ENCODE measurements at regions not wholly inside any gene's neighbourhood (a gene's known extent, or its start where the extent isn't known, plus 50 kb on each side); places are given as distances from the start of the nearest gene placed in this dataset.

- TF ChIP-seq, protein P1, sequence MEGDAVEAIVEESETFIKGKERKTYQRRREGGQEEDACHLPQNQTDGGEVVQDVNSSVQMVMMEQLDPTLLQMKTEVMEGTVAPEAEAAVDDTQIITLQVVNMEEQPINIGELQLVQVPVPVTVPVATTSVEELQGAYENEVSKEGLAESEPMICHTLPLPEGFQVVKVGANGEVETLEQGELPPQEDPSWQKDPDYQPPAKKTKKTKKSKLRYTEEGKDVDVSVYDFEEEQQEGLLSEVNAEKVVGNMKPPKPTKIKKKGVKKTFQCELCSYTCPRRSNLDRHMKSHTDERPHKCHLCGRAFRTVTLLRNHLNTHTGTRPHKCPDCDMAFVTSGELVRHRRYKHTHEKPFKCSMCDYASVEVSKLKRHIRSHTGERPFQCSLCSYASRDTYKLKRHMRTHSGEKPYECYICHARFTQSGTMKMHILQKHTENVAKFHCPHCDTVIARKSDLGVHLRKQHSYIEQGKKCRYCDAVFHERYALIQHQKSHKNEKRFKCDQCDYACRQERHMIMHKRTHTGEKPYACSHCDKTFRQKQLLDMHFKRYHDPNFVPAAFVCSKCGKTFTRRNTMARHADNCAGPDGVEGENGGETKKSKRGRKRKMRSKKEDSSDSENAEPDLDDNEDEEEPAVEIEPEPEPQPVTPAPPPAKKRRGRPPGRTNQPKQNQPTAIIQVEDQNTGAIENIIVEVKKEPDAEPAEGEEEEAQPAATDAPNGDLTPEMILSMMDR (IDR thresholded peaks at IDR 0.05; ENCODE audit: unreplicated experiment), result no peak
- Mint-ChIP-seq H3K4me1 (ENCODE audit: low read depth, unreplicated experiment) (peaks cover 16% of the 10 kb centered on the region), H3K27ac (ENCODE audit: unreplicated experiment) (no peak overlapping the region), H3K9me3 (ENCODE audit: low read depth, unreplicated experiment) (no peaks in the 10 kb centered on the region), H3K36me3 (ENCODE audit: insufficient read depth, unreplicated experiment) (no peaks in the 10 kb centered on the region), H3K27me3 (ENCODE audit: unreplicated experiment) (peaks cover 45% of the 10 kb centered on the region), H3K4me3 (ENCODE audit: low read depth, unreplicated experiment) (no peak overlapping the region)
- DNase-seq, result no peak
- no TSS peak for BruUV-seq (replicated peaks)
- intact Hi-C loops (cut with micrococcal nuclease; ENCODE audit: unreplicated experiment), result no loop called here
- CTCF ChIA-PET, result interaction anchor here (1.8 kb wide), 1 partner anchor 10 kb away, joined by 5 read pairs; no protein-coding TSS in a partner anchor
These were observed 394.3 kb upstream of the C2CD4B start for GRCh38 chr15:62559381-62559733.

- Mint-ChIP-seq H3K36me3 (ENCODE audit: insufficient read depth, unreplicated experiment) (no peaks in the 10 kb centered on the region), H3K27ac (ENCODE audit: unreplicated experiment) (no peak overlapping the region), H3K9me3 (ENCODE audit: low read depth, unreplicated experiment) (no peaks in the 10 kb centered on the region), H3K4me1 (ENCODE audit: low read depth, unreplicated experiment) (peaks cover 16% of the 10 kb centered on the region), H3K27me3 (ENCODE audit: unreplicated experiment) (peaks cover 59% of the 10 kb centered on the region), H3K4me3 (ENCODE audit: low read depth, unreplicated experiment) (no peak overlapping the region)
- TF ChIP-seq, protein P1 (IDR thresholded peaks at IDR 0.05; ENCODE audit: unreplicated experiment), result no peak
- CTCF ChIA-PET, result interaction anchor here (0.5 to 1.2 kb wide), 2 partner anchors 11 to 922 kb away, joined by 3 to 5 read pairs; no protein-coding TSS in a partner anchor
- intact Hi-C loops (cut with micrococcal nuclease; ENCODE audit: unreplicated experiment), result no loop called here
- BruUV-seq (replicated peaks), result no TSS peak
- DNase-seq, result peak; percentile 27
These were observed 396.0 kb upstream of the C2CD4B start for GRCh38 chr15:62561059-62561519.

- DNase-seq, result no peak
- Mint-ChIP-seq H3K27me3 (ENCODE audit: unreplicated experiment) (peaks cover 64% of the 10 kb centered on the region), H3K4me1 (ENCODE audit: low read depth, unreplicated experiment) (peaks cover 16% of the 10 kb centered on the region), H3K27ac (ENCODE audit: unreplicated experiment) (no peak overlapping the region), H3K9me3 (ENCODE audit: low read depth, unreplicated experiment) (no peaks in the 10 kb centered on the region), H3K36me3 (ENCODE audit: insufficient read depth, unreplicated experiment) (no peaks in the 10 kb centered on the region), H3K4me3 (ENCODE audit: low read depth, unreplicated experiment) (no peak overlapping the region)
- BruUV-seq (replicated peaks), result no TSS peak
- CTCF ChIA-PET, result interaction anchor here (1.2 kb wide), 1 partner anchor 12 kb away, joined by 5 read pairs; no protein-coding TSS in a partner anchor
- TF ChIP-seq, protein P1 (IDR thresholded peaks at IDR 0.05; ENCODE audit: unreplicated experiment), result no peak
- intact Hi-C loops (cut with micrococcal nuclease; ENCODE audit: unreplicated experiment), result no loop called here
These were observed 396.5 kb upstream of the C2CD4B start for GRCh38 chr15:62561571-62561970.

- CTCF ChIA-PET, result interaction anchor here (0.6 kb wide), 1 partner anchor 15 kb away, joined by 4 read pairs; no protein-coding TSS in a partner anchor
- TF ChIP-seq, protein P1 (IDR thresholded peaks at IDR 0.05; ENCODE audit: unreplicated experiment), result no peak
- Mint-ChIP-seq H3K27ac (ENCODE audit: unreplicated experiment) (no peak overlapping the region), H3K27me3 (ENCODE audit: unreplicated experiment) (peaks cover 74% of the 10 kb centered on the region), H3K4me1 (ENCODE audit: low read depth, unreplicated experiment) (peaks cover 27% of the 10 kb centered on the region), H3K4me3 (ENCODE audit: low read depth, unreplicated experiment) (no peak overlapping the region), H3K9me3 (ENCODE audit: low read depth, unreplicated experiment) (no peaks in the 10 kb centered on the region), H3K36me3 (ENCODE audit: insufficient read depth, unreplicated experiment) (no peaks in the 10 kb centered on the region)
- intact Hi-C loops (cut with micrococcal nuclease; ENCODE audit: unreplicated experiment), result no loop called here
- DNase-seq, result no peak
- no TSS peak for BruUV-seq (replicated peaks)
These were observed 400.0 kb upstream of the C2CD4B start for GRCh38 chr15:62564886-62565633.

All from Calu3 (cell line).